HEK293 (cell line): ENCODE measurements at regions not wholly inside any gene's neighbourhood (a gene's known extent, or its start where the extent isn't known, plus 50 kb on each side); places are given as distances from the start of the nearest gene placed in this dataset.

Experiments
- CTCF ChIA-PET: fragments of 350-600 bp; formaldehyde crosslinking; extraction: SDS; loops from one replicate; lab custom pipeline; 2021; ENCODE audit warnings: antibody characterized with exemption; lab: Yijun Ruan, JAX
- POLR2A ChIA-PET: fragments of 300-600 bp; formaldehyde crosslinking; extraction: SDS; loops from one replicate; lab custom pipeline; 2020; ENCODE audit warnings: antibody characterized with exemption, inconsistent platforms; lab: Yijun Ruan, JAX
- H3K27ac ChIP-seq: fragments of 200-500 bp; sonication (Bioruptor generic); 2 replicates; pipeline ENCODE4 v1.5.1; 2014; ENCODE audit warnings: low read depth, low read length, control low read depth, inconsistent platforms; ENCODE audit errors: extremely low read depth
- H3K36me3 ChIP-seq, 2 experiments: fragments of 200-500 bp in 1 of 2; sonication (Bioruptor generic) in 1 of 2; 1 replicate in 1 of 2; 2 replicates in 1 of 2; pipeline ENCODE4 v1.5.1; 2014 to 2017; ENCODE audit warnings: inconsistent platforms in 2 of 2, low read length in 2 of 2; ENCODE audit not compliant: control insufficient read depth in 2 of 2, insufficient read depth in 1 of 2
- H3K4me1 ChIP-seq: fragments of 200-500 bp; sonication (Bioruptor generic); 2 replicates; pipeline ENCODE4 v1.5.1; 2014; ENCODE audit warnings: mild to moderate bottlenecking, low read length, inconsistent platforms; ENCODE audit not compliant: control insufficient read depth, insufficient read depth
- H3K4me3 ChIP-seq: 2 replicates; pipeline ENCODE4 v1.5.1; 2011; ENCODE audit warnings: low read depth, mild to moderate bottlenecking, control low read depth, low read length, moderate library complexity
- H3K9me3 ChIP-seq: fragments of 200-500 bp; sonication (Bioruptor generic); 2 replicates; pipeline ENCODE4 v1.5.1; 2014; ENCODE audit warnings: low read depth, low read length, inconsistent platforms; ENCODE audit not compliant: control insufficient read depth, insufficient read depth
- GLI4 ChIP-seq: fragments of 450-650 bp; formaldehyde crosslinking; IDR thresholded peaks from 2 replicates; pipeline ENCODE4 v1.5.1; 2016; ENCODE audit warnings: missing biosample characterization, missing genetic modification characterization
- INSM2 ChIP-seq: fragments of 450-650 bp; formaldehyde crosslinking; IDR thresholded peaks from 2 replicates; pipeline ENCODE4 v1.5.1; 2016; ENCODE audit warnings: missing biosample characterization, missing genetic modification characterization
- SCRT2 ChIP-seq: fragments of 450-650 bp; formaldehyde crosslinking; IDR thresholded peaks from 2 replicates; pipeline ENCODE4 v1.5.1; 2016; ENCODE audit warnings: missing biosample characterization, missing genetic modification characterization
- SP7 ChIP-seq: fragments of 450-650 bp; formaldehyde crosslinking; IDR thresholded peaks from 2 replicates; pipeline ENCODE4 v1.5.1; 2016; ENCODE audit warnings: missing biosample characterization, missing genetic modification characterization
- TCF7L2 ChIP-seq: IDR thresholded peaks from 2 replicates; pipeline ENCODE4 v1.6.1; 2011; ENCODE audit warnings: low read depth, mild to moderate bottlenecking, inconsistent platforms, low read length, moderate library complexity, borderline replicate concordance
- ZBTB11 ChIP-seq: fragments of 450-650 bp; formaldehyde crosslinking; conservative IDR thresholded peaks from 2 replicates; pipeline ENCODE4 v1.5.1; 2016; ENCODE audit warnings: low read depth, missing biosample characterization, missing genetic modification characterization
- ZBTB44 ChIP-seq: fragments of 450-650 bp; IDR thresholded peaks from 2 replicates; pipeline ENCODE4 v1.5.1; 2018; ENCODE audit warnings: missing biosample characterization, mild to moderate bottlenecking, missing genetic modification characterization
- ZNF18 ChIP-seq: fragments of 450-650 bp; formaldehyde crosslinking; IDR thresholded peaks from 2 replicates; pipeline ENCODE4 v1.5.1; 2016; ENCODE audit warnings: missing biosample characterization, missing genetic modification characterization
- ZNF221 ChIP-seq: fragments of 450-650 bp; formaldehyde crosslinking; IDR thresholded peaks from 2 replicates; pipeline ENCODE4 v1.5.1; 2017; ENCODE audit warnings: missing biosample characterization, missing genetic modification characterization, borderline replicate concordance
- ZNF239 ChIP-seq: fragments of 450-650 bp; formaldehyde crosslinking; IDR thresholded peaks from 2 replicates; pipeline ENCODE4 v1.5.1; 2016; ENCODE audit warnings: missing biosample characterization, missing genetic modification characterization
- ZNF324 ChIP-seq: fragments of 450-650 bp; formaldehyde crosslinking; IDR thresholded peaks from 2 replicates; pipeline ENCODE4 v1.5.1; 2016; ENCODE audit warnings: missing biosample characterization, missing genetic modification characterization
- ZNF354C ChIP-seq: fragments of 450-650 bp; formaldehyde crosslinking; IDR thresholded peaks from 2 replicates; pipeline ENCODE4 v1.5.1; 2016; ENCODE audit warnings: missing biosample characterization, missing genetic modification characterization, low read depth, borderline replicate concordance
- ZNF37A ChIP-seq: fragments of 450-650 bp; IDR thresholded peaks from 2 replicates; pipeline ENCODE4 v1.5.1; 2018; ENCODE audit warnings: missing biosample characterization, missing genetic modification characterization
- ZNF48 ChIP-seq: fragments of 450-650 bp; formaldehyde crosslinking; IDR thresholded peaks from 2 replicates; pipeline ENCODE4 v1.5.1; 2016; ENCODE audit warnings: missing biosample characterization, missing genetic modification characterization
- ZNF510 ChIP-seq: fragments of 450-650 bp; formaldehyde crosslinking; IDR thresholded peaks from 2 replicates; pipeline ENCODE4 v1.5.1; 2018; ENCODE audit warnings: mild to moderate bottlenecking, missing genetic modification characterization, missing biosample characterization; ENCODE audit not compliant: insufficient replicate concordance
- ZNF555 ChIP-seq: fragments of 450-650 bp; formaldehyde crosslinking; conservative IDR thresholded peaks from 2 replicates; pipeline ENCODE4 v1.5.1; 2017; ENCODE audit warnings: missing biosample characterization, mild to moderate bottlenecking, missing genetic modification characterization, inconsistent platforms
- ZNF623 ChIP-seq: fragments of 450-650 bp; formaldehyde crosslinking; IDR thresholded peaks from 2 replicates; pipeline ENCODE4 v1.5.1; 2016; ENCODE audit warnings: missing biosample characterization, missing genetic modification characterization
- ZNF664 ChIP-seq: fragments of 450-650 bp; formaldehyde crosslinking; IDR thresholded peaks from 2 replicates; pipeline ENCODE4 v1.5.1; 2016; ENCODE audit warnings: missing biosample characterization, missing genetic modification characterization
- ZNF701 ChIP-seq: fragments of 450-650 bp; formaldehyde crosslinking; IDR thresholded peaks from 2 replicates; pipeline ENCODE4 v1.5.1; 2016; ENCODE audit warnings: missing biosample characterization, missing genetic modification characterization
- ZNF707 ChIP-seq: fragments of 450-650 bp; formaldehyde crosslinking; IDR thresholded peaks from 2 replicates; pipeline ENCODE4 v1.5.1; 2016; ENCODE audit warnings: missing biosample characterization, missing genetic modification characterization
- ZNF777 ChIP-seq: fragments of 450-650 bp; formaldehyde crosslinking; IDR thresholded peaks from 2 replicates; pipeline ENCODE4 v1.5.1; 2017; ENCODE audit warnings: missing biosample characterization, missing genetic modification characterization, borderline replicate concordance
- TF ChIP-seq, protein P1 (sequence below): fragments of 450-650 bp; formaldehyde crosslinking; IDR thresholded peaks from 2 replicates; pipeline ENCODE4 v1.5.1; 2017; ENCODE audit warnings: missing biosample characterization, missing genetic modification characterization
- TF ChIP-seq, protein P2 (sequence below): fragments of 450-650 bp; formaldehyde crosslinking; IDR thresholded peaks from 2 replicates; pipeline ENCODE4 v1.5.1; 2016; ENCODE audit warnings: missing biosample characterization, missing genetic modification characterization

GRCh38 chr6:145034664-145035063 lies 700.7 kb downstream of the EPM2A start (continued):
- TF ChIP-seq, protein P1, sequence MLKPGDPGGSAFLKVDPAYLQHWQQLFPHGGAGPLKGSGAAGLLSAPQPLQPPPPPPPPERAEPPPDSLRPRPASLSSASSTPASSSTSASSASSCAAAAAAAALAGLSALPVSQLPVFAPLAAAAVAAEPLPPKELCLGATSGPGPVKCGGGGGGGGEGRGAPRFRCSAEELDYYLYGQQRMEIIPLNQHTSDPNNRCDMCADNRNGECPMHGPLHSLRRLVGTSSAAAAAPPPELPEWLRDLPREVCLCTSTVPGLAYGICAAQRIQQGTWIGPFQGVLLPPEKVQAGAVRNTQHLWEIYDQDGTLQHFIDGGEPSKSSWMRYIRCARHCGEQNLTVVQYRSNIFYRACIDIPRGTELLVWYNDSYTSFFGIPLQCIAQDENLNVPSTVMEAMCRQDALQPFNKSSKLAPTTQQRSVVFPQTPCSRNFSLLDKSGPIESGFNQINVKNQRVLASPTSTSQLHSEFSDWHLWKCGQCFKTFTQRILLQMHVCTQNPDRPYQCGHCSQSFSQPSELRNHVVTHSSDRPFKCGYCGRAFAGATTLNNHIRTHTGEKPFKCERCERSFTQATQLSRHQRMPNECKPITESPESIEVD (tag by site-specific recombination), result no peak
- no peak for TF ChIP-seq INSM2 (tag by site-specific recombination)
- TF ChIP-seq ZNF48 (tag by site-specific recombination), result no peak
- TF ChIP-seq ZNF354C (tag by site-specific recombination), result no peak

DNA sequence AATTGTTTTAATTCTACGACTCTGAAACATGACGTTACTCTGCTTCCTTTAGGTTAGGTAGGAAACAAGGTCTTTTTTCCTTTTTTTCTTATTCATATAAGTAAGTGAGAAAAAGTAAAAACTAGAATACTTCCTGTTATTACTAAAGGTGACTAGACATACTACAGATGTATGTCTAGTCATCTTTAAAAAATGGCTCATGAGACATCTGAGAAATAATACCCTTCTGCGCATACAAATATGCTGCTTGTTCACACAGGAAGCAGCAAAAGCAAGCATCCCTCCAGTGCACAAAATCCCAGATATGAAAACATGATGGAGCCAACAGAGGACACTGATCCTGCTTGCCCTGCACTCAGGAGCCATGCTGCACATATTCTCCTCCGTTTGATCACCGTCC lies 699.1 kb downstream of the EPM2A start:
- H3K4me3 ChIP-seq, result no peak overlapping the region
- H3K36me3 ChIP-seq, result no peaks in the 10 kb centered on the region
- no peaks in the 10 kb centered on the region for H3K4me1 ChIP-seq
- POLR2A ChIA-PET, result no interaction called here
- no peak overlapping the region for H3K27ac ChIP-seq
- CTCF ChIA-PET, result no interaction called here
- TF ChIP-seq ZNF510 (no peak), ZNF221 (no peak), ZNF701 (tag by site-specific recombination) (no peak), ZNF777 (tag by site-specific recombination) (no peak), GLI4 (tag by site-specific recombination) (no peak), ZNF324 (tag by site-specific recombination) (no peak), ZBTB11 (tag by site-specific recombination) (no peak), SP7 (tag by site-specific recombination) (no peak), TCF7L2 (no peak), ZNF555 (tag by site-specific recombination) (no peak), ZNF707 (tag by site-specific recombination) (no peak), ZNF623 (no peak)
- no peaks in the 10 kb centered on the region for H3K9me3 ChIP-seq

GRCh38 chr6:145036848-145037567 lies 698.3 kb downstream of the EPM2A start:
- Histone ChIP-seq H3K9me3 (no peaks in the 10 kb centered on the region), H3K27ac (no peak overlapping the region), H3K4me3 (no peak overlapping the region), H3K36me3 (no peaks in the 10 kb centered on the region), H3K4me1 (no peaks in the 10 kb centered on the region)
- CTCF ChIA-PET, result interaction anchor here (0.9 kb wide), 1 partner anchor 10 kb away, joined by 5 read pairs; no protein-coding TSS in a partner anchor
- POLR2A ChIA-PET, result no interaction called here
- TF ChIP-seq ZBTB44 (no peak), SCRT2 (tag by site-specific recombination) (no peak), ZNF18 (no peak), ZNF664 (tag by site-specific recombination) (no peak), ZNF239 (no peak), ZNF37A (tag by site-specific recombination) (no peak)
- TF ChIP-seq, protein P2, sequence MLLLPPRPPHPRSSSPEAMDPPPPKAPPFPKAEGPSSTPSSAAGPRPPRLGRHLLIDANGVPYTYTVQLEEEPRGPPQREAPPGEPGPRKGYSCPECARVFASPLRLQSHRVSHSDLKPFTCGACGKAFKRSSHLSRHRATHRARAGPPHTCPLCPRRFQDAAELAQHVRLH, result no peak
